ENCODE measurements at regions not wholly inside any gene's neighbourhood (a gene's known extent, or its start where the extent isn't known, plus 50 kb on each side); places are given as distances from the start of the nearest gene placed in this dataset.

GRCh38 chr6:137646484-137646883, 152.3 kb upstream of the OLIG3 start:
- TF ChIP-seq CTCF (IDR thresholded peaks at IDR 0.05) (no peak), POLR2A (IDR thresholded peaks at IDR 0.05) (no peak), POLR2AphosphoS5 (IDR thresholded peaks at IDR 0.05; ENCODE audit: insufficient read depth in 1 of 2, low read depth in 1 of 2) (no peak)

All from vagina (tissue), 2 donors.